GM19438 (cell line): ENCODE measurements at regions not wholly inside any gene's neighbourhood (a gene's known extent, or its start where the extent isn't known, plus 50 kb on each side); places are given as distances from the start of the nearest gene placed in this dataset.

Experiments used
- ATAC-seq: cut with Tn5 transposase; IDR thresholded peaks from one replicate; pipeline ENCODE4 v1.9.1; 2021; ENCODE audit warnings: low read depth; ENCODE audit not compliant: unreplicated experiment

DNA sequence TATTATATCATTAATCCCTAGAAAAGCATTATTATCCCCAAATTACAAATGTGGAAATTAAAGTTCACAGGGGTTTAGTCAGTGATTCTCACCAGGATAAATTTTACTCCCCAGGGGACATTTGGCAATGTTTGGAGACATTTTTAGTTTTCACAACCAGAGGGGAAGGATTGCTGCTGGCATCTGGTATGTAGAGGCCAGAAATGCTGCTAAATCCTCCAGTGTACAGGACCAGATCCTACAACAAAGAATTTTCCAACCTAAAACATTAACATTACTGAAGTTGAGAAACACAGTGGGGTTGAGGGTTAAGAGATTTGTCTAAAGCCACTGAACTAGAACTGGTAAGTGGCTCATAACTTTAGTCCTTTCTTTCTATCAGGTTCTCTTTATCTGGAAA, 162.0 kb upstream of the SYT6 start:
- ATAC-seq = no peak

DNA sequence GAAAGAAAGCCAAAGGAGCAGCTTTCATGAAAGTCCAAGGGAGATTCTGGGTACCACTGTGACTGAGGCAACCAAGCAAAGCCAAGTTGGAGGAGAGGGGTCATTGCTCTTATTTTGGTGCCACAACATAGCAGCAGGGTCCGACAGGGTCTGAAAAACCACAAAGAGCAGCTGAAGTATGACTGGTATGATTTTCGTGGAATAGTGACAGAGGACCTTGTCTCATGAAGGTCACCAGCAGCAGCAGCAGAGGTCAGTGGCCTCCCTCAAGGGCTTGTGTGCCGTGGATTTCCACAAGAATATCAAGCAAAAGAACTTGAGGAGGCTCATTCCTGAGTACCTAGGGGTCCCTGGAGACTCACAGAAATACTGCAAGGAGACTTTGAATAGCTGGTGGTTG, 160.9 kb upstream of the SYT6 start:
- ATAC-seq = no peak

DNA sequence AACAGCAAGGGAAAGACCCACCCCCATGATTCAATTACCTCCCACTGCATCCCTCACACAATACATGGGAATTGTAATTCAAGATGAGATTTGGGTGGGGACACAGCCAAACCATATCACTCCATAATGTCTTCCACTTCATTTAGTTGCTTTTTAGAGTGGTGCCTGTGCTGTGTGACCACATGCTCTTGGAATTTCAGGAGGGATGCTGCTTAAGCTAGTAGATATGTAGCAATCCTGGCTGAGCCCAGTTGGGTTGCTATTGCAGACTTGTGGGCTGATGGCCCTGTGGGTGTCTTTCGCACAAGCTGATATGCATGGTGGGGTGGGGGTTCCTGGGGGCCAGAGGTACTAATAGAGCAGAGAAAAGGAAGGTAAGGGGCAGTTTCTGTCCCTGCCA, 160.4 kb upstream of the SYT6 start:
- ATAC-seq = no peak

DNA sequence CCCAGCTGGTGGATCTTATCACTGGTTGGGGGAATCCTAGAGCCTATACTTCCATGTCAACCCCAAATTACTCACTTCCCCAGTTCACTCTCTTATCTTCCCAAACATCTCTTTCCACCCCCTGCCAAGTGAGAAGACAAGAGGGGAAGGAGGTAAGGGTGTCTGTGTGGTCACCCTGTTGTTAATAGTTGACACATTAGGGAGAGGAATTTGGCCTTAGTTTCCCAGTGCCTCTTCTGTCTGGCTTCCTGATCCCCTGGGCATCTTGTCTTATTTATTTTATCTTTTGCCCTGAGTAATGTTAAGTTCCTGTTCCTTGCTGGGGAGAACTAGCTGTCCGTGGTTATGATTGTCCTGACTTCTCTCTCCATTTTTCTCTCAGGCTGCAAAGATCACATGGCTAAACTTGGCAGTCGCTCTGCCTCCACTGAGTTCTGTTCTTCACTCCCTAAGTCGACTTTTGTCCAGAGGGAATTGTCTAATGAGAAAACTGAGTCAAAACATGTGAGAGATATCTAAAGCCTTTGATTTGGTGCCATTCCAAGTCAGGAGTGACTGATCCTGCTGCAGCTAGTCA, 157.1 kb upstream of the SYT6 start:
- no peak for ATAC-seq

DNA sequence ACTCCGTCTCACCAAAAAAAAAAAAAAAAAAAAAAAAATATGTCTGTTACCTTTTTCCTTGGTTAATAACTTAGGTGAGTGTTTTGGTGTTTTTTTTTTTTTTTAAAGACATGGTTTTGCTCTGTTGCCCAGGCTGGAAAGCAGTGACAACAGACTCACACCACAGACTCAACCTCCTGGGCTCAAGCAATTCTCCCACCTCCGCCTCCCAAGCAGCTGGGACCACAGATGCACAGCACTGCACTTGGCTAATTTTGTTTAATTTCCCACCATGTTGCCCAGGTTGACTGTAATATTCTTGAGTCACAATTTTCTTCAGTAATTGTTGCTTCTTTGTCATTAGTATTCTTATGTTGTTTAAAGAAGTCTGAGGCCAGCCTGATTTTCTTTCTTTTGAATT, 149.2 kb upstream of the SYT6 start:
- no peak for ATAC-seq

DNA sequence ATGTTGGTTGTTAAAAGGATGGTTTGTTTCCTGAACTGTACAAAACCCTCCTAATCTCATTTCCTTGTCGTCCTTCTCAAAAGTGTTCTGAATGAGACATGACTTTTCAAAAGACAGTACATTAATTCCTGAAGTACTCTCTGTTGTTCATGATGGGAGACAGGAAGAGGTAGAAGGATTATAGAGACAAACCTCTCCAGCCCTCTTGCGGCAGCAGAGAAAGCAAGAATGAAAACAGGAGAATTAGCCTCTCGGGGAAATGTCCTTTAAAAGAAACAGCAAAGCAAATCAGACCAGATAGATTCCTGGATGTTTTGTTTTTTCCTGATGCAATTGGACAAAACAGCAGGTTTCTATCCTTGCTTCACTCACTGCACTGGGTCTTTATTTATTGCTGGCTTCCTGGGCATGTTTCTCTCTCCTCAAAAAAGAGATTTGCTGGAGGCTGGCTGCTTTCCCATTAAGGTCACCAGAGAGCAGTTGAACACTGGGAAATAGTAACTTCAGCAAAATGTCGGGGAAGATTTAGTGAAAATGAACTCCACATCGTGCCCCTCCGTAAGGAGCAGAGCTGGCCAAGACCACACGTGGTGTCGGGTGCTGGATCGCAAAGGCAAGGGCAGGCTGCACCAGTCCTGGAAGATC, 145.8 kb upstream of the SYT6 start:
- no peak for ATAC-seq

DNA sequence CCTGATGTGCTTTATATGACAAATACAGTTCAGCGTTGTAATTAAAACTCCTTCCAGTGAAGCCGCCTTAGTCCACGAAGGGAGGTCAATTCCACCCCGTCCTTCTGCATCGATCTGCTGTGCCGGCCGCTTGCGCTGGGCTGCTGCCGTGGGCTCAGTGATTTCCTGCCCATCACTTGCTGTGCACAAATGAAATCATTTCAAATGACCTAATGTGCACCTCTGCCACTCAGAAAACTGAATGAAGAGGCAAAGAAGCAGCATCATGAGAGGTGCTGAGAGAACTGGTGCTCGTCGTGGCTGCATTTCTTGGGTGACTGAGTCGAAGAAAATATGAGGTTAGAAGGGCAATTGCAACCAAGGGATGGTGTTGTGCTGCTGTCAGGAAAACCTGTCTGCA, 144.3 kb upstream of the SYT6 start:
- ATAC-seq = no peak

DNA sequence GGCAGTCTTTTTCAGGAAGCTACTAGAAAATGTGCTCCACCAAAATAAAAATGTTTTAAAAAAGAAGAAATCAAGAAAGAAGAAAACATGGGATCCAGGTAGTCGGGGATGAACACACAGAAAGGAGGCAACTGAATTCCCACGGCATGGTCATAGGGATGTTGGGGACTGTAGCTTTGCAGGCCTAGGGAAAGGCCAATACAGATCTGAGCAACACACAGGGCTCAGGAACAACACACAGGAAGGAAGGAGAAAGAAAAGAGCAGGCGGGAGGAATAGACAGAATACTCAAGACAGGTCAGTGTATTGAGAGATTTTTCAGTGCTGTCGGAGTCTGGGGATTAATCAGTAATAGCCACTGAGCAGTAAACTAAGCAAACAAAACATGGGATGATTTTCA, 142.7 kb upstream of the SYT6 start:
- no peak for ATAC-seq

DNA sequence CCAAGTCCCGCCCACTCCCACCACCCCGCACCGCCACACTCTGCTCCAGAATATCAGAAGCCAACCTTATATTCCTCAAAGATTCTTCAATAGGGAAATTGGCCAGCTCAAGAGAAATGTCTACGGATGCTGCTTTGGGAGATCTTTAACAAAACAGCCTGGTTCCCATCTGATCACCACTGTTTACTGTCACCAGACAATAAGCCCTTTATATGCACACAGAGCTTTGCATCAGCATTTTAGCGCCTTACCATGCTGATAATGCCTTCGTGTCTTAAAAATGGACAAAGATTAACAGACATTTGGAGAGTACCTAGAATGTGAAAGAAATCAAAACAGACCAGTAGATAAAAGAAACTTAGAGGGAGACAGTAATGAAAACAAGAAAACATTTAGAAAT, 141.7 kb upstream of the SYT6 start:
- no peak for ATAC-seq

DNA sequence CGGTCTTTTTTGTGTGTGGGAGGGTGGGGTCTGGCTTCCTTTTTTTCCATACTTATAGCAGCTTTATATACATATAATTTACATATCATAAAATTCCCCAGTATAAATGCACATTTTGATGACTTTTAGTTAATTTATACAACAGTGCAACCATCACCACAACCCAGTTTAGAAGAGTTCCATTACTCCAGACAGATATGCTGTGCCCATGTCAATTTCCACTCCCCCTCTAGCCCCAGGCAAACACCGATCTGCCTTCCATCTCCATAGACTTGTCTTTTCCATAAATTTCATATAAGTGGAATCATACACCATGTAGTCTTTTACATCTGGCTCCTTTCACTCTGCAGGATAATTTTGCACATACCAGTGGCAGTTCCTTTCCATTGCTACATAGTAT, 139.2 kb upstream of the SYT6 start:
- ATAC-seq = no peak

DNA sequence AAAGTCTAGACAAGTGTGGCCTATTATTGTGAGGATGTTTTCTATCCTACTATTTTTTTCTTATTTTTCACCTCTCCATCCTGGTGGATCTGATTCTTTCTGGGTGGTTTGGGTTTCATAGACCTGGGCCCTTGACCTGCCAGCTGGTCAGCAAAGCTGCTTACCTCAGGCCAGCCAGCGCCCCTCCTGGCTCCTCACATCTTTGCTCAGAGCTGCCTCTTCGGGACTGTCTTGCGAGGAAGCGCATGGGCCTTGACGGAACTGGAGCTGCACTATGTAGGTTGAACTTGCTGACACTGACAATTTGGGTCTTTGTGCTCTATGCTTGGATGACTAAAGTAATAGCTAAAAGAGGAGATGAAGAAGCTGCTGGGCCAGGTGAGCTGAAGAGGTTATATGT, 138.5 kb upstream of the SYT6 start:
- ATAC-seq = no peak

DNA sequence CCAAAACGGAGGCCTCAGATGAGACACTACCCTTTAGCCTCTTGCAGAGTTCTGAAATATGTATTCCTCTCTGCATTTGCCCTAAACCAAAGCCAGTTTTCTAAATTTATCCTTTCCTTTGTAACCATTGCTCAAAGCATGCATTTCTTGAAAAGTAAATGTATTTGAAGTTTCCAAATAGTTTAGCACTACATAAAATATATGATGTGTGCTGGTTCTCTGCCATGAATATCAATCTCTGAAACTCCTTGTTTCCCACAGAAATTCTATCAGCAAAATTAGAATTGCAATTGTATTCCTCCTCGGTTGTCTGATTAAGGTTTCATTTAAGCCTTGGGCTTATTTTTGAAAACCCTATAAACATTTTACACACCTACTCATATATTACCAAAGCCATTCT, 137.1 kb upstream of the SYT6 start:
- no peak for ATAC-seq

DNA sequence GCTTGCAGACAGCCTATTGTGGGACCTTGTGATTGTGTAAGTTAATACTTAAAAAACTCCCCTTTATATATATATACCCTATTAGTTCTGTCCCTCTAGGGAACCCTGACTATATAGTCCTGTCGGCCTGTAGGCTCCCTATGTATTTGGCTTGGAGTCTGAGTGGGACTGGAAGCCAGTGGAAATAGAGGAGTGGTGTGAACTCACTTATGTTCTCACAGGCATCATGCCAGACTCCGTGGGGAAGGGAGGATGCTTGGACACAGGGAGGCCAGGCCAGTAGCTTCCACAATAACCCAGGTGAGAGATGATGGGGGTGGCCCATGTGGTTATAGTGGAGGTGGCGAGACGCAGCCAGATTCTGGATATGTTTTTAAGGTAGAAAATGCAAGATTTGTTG, 136.7 kb upstream of the SYT6 start:
- no peak for ATAC-seq

DNA sequence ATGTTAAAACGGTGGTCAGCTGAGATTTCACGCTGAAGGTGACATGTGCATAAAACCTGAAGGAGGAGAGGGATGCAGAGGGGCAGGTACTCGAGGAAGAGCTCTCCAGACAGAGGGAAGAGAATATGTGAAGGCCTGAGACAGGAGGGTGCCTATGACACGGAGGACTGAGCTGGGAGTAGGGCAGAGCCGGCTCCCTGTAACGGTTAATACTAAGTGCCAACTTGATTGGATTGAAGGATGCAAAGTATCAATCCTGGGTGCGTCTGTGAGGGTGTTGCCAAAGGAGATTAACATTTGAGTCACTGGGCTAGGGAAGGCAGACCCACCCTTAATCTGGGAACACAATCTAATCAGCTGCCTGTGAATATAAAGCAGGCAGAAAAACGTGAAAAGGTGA, 136.2 kb upstream of the SYT6 start:
- ATAC-seq = no peak

DNA sequence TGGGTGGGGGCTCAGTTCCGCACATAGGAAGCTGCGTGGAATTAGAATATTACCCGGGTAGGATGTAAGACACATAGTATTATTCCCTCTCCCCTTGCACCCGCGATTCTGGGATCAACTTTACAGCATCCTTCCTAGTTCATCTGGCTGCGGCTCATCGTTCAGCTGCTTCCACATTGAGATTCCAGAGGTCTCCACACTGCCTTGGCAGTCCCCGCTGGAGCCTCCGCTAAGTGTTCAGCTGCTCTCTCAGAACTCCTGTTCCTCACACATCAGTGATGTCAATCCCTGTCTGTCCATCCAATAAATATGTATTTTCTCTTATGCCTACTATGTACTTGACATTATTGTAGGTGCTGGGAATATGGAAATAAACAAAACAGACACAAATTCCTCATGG, 135.6 kb upstream of the SYT6 start:
- no peak for ATAC-seq

DNA sequence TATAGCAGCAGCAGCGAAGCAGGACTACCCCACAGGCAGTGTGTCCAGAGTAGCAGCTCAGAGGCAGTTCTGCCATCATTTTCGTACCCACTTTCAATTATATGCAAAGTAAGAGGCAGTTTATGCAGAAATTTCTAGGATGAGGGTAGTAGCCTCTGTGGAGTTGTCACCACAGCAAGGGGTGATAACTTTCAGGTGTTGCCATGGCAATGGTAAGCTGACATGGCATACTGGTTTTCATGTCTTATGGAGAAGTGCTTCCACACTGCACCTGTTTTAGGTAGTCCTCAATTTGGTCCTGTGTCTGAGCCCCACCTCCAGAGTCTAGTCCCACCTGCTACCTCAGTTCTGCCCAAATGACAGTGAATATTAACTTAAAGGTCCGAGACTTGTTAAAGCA, 133.3 kb upstream of the SYT6 start:
- ATAC-seq = no peak

DNA sequence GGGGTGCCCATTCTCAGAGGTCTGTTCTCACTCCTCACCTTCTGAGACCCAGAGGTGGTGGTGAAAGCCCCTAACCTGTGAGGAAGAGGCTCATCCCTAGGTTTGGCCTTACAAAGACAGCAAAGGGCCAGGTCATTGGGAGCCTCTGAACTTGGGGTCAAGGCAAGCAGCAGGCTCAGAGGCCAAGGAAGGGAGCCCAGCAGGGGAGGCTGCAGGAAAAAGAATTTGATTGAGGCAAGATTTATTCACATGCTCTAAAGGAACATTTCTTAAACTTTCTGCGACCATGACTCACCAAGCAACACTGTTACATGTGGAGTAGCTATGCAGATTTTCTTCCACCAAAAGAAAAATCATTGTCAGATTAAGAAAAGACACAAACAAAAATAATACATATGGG, 132.5 kb upstream of the SYT6 start:
- ATAC-seq = no peak

DNA sequence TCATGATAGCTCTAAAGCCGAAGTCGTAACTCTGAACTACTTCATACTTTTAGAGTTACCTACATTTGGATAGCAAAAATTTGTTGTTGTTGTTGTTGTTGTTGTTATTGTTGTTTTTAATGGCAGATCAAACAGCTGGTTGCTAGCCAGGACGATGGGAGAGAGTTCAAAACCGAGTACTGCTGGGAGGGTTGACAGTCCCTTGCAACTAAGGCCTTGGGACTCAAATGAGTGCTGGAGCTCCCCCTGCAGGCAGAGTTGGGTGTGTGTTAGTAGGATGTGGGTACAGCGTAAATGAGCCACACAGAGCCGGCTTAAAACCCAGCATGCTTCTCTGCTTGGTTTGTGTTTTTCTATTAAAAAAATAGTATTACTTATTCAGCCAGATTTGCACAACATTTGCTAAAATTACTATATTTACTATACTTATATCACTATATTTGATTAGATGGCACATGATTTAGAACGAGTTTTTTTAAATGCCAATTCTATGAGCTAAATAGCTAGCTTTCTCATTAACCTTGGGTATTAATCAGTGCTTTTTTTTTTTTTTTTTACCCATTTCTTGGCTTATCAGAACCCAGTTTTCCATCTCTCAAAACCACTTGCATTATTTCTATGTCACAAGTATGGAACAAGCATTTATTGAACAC, 129.2 kb upstream of the SYT6 start:
- ATAC-seq = peak; percentile 96

DNA sequence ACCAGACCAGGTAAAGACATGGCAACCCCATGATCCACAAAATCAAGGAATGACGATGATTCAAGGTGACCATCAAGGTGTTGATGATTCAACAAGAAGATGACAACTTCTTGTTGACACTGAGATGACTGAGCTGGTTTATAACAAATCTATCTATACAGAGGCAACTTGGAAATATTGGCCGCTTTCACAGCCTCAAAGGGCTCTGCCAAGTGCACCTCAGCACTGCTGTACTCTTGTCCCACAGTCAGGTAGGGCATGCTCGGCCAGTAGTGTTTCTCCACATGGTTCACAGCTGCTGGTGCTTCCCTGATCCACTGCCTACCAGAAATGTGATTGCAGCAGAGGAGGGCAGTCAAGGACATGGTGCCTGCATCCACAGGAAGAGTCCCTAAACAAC, 125.2 kb upstream of the SYT6 start:
- ATAC-seq = no peak

DNA sequence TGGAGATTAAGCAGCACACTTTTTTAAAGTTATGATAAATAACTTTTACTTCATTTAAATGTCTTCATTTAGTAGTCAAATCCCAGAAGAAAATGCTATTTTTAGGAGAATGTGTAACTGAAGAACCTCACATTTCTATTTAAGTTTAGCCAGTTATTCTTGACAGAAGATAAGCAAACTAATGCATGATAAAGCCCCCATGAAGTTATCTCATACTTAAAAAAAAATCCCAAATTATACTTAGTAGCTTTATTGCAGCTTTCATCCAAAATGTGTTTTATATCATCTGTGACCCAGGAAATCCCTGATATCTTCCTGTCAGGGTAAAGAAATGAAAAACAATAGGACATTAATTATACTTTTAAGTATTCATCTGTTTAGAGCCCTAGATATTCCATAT, 124.8 kb upstream of the SYT6 start:
- no peak for ATAC-seq

DNA sequence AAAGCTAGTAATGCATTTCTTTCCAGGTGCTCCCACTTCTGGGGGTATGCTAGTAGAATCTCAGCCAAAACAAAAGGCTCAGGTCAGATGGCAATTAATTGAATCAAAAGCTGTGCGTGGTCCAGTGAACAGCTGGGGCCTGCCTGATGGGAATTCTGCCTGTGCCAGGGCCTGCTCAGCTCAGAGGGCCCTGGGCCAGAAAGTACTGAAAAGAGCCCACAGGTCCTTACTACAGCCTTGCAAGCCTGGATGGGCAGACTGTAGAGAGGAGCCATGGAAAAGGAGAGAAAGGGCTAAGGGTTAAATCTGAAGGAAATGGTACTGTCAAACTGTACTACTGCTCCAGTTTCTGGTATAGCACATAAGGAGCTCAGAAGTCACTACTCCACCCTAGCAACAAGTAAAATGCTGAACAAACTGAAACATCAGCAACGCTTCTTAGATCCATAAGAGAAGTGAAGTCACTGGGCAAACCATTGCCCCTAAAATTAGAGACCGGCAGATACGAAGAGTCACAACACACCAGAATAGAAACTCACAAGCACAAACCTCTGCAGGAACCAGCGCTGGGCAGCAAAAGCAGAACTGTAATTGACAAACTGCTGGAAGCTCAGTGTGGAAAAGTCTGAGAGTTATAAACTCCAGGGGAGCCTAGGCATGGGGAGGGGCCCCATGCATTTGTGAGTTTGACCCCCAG, 121.1 kb upstream of the SYT6 start:
- no peak for ATAC-seq

DNA sequence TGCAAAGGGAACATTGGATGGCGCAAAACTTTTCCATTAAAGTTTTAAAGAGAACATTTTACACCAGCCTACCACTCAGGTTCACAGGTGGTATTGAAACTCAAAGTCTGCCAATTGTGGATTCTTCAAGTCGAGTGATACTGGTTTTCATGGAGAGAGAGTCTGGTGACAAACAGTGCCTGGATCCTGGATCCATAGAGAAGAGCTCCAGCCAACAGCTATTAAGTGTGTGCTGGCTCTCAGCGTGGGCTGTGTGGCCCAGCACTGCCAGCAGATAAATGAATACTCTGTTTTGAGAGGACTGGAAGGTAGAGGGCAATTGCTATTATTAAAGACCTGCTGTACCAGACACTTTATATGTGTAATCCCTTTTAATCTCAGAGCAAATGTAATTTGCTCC, 118.9 kb upstream of the SYT6 start:
- no peak for ATAC-seq
